ENCODE measurements at regions not wholly inside any gene's neighbourhood (a gene's known extent, or its start where the extent isn't known, plus 50 kb on each side); places are given as distances from the start of the nearest gene placed in this dataset.

GRCh38 chr13:109919715-109920375 lies 133.5 kb upstream of the IRS2 start:
- Histone ChIP-seq H3K4me2 (ENCODE audit: insufficient read depth, low read length) (no peak overlapping the region), H3K9ac (ENCODE audit: insufficient read depth in 1 of 2, low read depth in 2 of 2, low read length in 2 of 2) (no peak overlapping the region), H2AFZ (ENCODE audit: low read depth, low read length) (no peak overlapping the region), H3K4me1 (replicated peaks in 1 of 2; ENCODE audit: control insufficient read depth in 2 of 2, insufficient read depth in 2 of 2, low read length in 2 of 2) (no peaks in the 10 kb centered on the region; a peak in 1 of 5 replicates), H3K4me3 (no peak overlapping the region), H3K9me3 (replicated peaks; ENCODE audit: control insufficient read depth, insufficient read depth, low read depth, low read length) (no peaks in the 10 kb centered on the region), H4K20me1 (replicated peaks; ENCODE audit: control insufficient read depth, insufficient read depth, low read length) (no peaks in the 10 kb centered on the region), H3K27me3 (ENCODE audit: control insufficient read depth in 2 of 2, insufficient read depth in 2 of 2, low read length in 2 of 2) (peaks cover 0 to 10% of the 10 kb centered on the region in 2 experiments; a peak in 1 of 5 replicates), H3K79me2 (ENCODE audit: control insufficient read depth, insufficient read depth, low read length) (no peaks in the 10 kb centered on the region), H3K36me3 (ENCODE audit: control insufficient read depth, insufficient read depth, low read length) (no peaks in the 10 kb centered on the region), H3K9me1 (ENCODE audit: control insufficient read depth, insufficient read depth, low read length) (no peaks in the 10 kb centered on the region), H3K27ac (ENCODE audit: extremely low read depth, low read depth, low read length) (no peak overlapping the region)
- POLR2A ChIA-PET: no interaction called here
- no TSS peak for BruUV-seq (replicated peaks)
- DNase-seq (ENCODE audit: extremely low read depth in 1 of 4, low spot score in 3 of 4) (no peak), FAIRE-seq (no peak), ATAC-seq (no peak)
- no peak for TF ChIP-seq CC2D1A (IDR thresholded peaks at IDR 0.05)
- TF ChIP-seq PML (IDR thresholded peaks at IDR 0.05; ENCODE audit: low read length): no peak
- no peak for TF ChIP-seq ZBTB5 (IDR thresholded peaks at IDR 0.05)
- TF ChIP-seq RREB1 (CRISPR knock-in tag; IDR thresholded peaks at IDR 0.05): no peak
- no peak for TF ChIP-seq HLTF (IDR thresholded peaks at IDR 0.05)
- no peak for TF ChIP-seq PTTG1 (tag; IDR thresholded peaks at IDR 0.05; ENCODE audit: low read depth)
- TF ChIP-seq ZBTB12 (CRISPR knock-in tag; IDR thresholded peaks at IDR 0.05): no peak
- no peak for TF ChIP-seq HNRNPK (IDR thresholded peaks at IDR 0.05; ENCODE audit: low read depth, low read length, poor library complexity, severe bottlenecking)
- TF ChIP-seq ZNF431 (CRISPR knock-in tag; IDR thresholded peaks at IDR 0.05): no peak
- no peak for TF ChIP-seq TSC22D4 (tag; IDR thresholded peaks at IDR 0.05)
- in situ Hi-C loops (cut with MboI) (no loop called here), intact Hi-C loops (cut with micrococcal nuclease) (no loop called here)
- 0% methylated on average over 4 of the region's 4 CpGs for WGBS (ENCODE audit: insufficient coverage, low coverage, missing lambda C conversion rate)
- CTCF ChIA-PET (ENCODE audit: low intra/inter-chr PET ratio): no interaction called here
